Lung (tissue), 11 donors: ENCODE measurements at regions not wholly inside any gene's neighbourhood (a gene's known extent, or its start where the extent isn't known, plus 50 kb on each side); places are given as distances from the start of the nearest gene placed in this dataset.

Experiments used
- ATAC-seq: fragments of 200-7000 bp; cut with Tn5 transposase; one replicate; pipeline ENCODE4 v1.9.1; 2020; ENCODE audit warnings: moderate number of reproducible peaks; ENCODE audit not compliant: insufficient read depth, low FRiP score
- DNase-seq, 3 donors: peaks; one replicate each; pipeline ENCODE4 v3.0.0-alpha.2; 2013 to 2017
- H3K27ac ChIP-seq, 2 donors: one replicate each; pipeline ENCODE4 v1.5.1; 2013; ENCODE audit warnings: mild to moderate bottlenecking in 2 of 2, moderate library complexity in 2 of 2, control low read depth in 1 of 2, inconsistent platforms in 1 of 2, low read depth in 1 of 2, low read length in 1 of 2
- H3K27me3 ChIP-seq, 3 donors: one replicate each; pipeline ENCODE4 v1.5.1; 2013; ENCODE audit warnings: low read length in 2 of 3; ENCODE audit not compliant: control insufficient read depth in 3 of 3, insufficient read depth in 3 of 3
- H3K36me3 ChIP-seq, 4 donors: one replicate each; pipeline ENCODE4 v1.5.1; 2013; ENCODE audit warnings: low read length in 4 of 4, mild to moderate bottlenecking in 1 of 4, moderate library complexity in 1 of 4; ENCODE audit not compliant: control insufficient read depth in 4 of 4, insufficient read depth in 4 of 4
- H3K4me1 ChIP-seq, 5 donors: one replicate each; pipeline ENCODE4 v1.5.1; 2013; ENCODE audit warnings: low read length in 5 of 5, mild to moderate bottlenecking in 2 of 5, moderate library complexity in 1 of 5; ENCODE audit not compliant: control insufficient read depth in 5 of 5, insufficient read depth in 5 of 5
- H3K4me3 ChIP-seq: one replicate; pipeline ENCODE4 v1.5.1; 2013; ENCODE audit warnings: mild to moderate bottlenecking, control low read depth, moderate library complexity
- H3K9ac ChIP-seq, 2 donors: one replicate each; pipeline ENCODE4 v1.5.1; 2013; ENCODE audit warnings: low read length in 2 of 2, control low read depth in 1 of 2; ENCODE audit not compliant: insufficient read depth in 1 of 2
- H3K9me3 ChIP-seq, 4 donors: one replicate each; pipeline ENCODE4 v1.5.1; 2013; ENCODE audit warnings: low read length in 3 of 4, mild to moderate bottlenecking in 1 of 4, moderate library complexity in 1 of 4; ENCODE audit not compliant: control insufficient read depth in 4 of 4, insufficient read depth in 3 of 4
- CTCF ChIP-seq: IDR thresholded peaks from 2 replicates; pipeline ENCODE4 v1.5.1; 2012; ENCODE audit warnings: mild to moderate bottlenecking; ENCODE audit errors: control extremely low read depth, extremely low read depth
- WGBS, 2 donors: extraction: QIAGEN DNeasy Blood & Tissue Kit; methylation state at CpG; one replicate each; pipeline ENCODE4 v1.1.7; 2013; 5-methylcytosine and 5-hydroxymethylcytosine counted together
- donor health status: control.
- donor health status: control.
- donor health status: Bipolar disorder and iron deficiency.
- donor health status: healthy.
- donor health status: DM: yes; HTN: yes; CAD: no.

DNA sequence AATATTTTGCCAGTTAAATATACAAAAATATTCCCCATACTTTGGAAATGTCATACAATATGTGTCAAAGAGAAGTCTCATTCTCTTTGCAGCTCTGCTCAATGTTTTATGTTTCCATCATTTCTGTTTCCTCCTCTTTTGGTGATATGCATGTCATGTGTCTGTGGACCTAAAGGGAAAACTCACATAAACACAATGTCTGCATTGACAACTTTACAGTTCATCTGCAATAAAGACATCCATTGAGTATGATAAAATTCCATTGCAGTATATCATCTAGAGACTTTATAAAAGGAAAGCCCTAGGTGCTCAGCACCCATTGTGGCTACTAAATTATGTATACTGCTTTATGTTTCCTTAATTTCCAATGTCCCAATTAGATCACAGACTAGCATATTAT lies 461.3 kb upstream of the FAT3 start:
- ATAC-seq (no peak), DNase-seq (no peak)
- Histone ChIP-seq H3K27ac (no peak overlapping the region), H3K4me1 (no peaks in the 10 kb centered on the region), H3K27me3 (no peaks in the 10 kb centered on the region), H3K4me3 (no peak overlapping the region), H3K9me3 (no peaks in the 10 kb centered on the region), H3K36me3 (no peaks in the 10 kb centered on the region), H3K9ac (no peak overlapping the region)
- no peak for TF ChIP-seq CTCF

DNA sequence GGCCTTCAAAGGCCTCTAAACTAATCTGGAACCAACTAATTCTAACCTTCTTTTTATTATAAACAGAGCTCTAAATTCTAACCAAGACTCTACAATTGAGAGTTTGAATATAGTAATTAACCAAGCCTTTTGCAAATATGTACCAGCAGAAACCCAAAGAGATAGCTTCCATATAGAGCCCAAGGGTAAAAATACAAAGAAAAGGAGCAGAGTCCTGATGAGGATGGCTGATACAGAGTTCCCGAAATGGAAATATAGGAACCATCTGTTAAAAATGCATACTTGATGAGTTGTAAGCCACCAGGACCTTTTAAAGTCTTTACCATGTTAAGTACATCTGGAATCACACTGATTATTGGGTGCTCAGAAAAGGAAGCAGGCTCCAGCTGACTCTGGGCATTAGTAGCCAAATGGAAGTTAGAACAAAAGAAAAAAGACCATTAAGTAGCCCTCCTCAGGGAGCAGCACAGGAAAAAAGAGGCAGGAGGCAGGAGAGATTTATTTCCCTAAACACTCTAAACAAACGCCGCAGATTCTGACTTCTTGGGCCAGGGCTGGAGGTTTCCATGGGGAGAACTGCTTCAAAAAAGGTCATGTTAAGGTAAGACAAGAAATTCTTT lies 463.1 kb upstream of the FAT3 start:
- Histone ChIP-seq H3K9ac (no peak overlapping the region), H3K36me3 (no peaks in the 10 kb centered on the region), H3K27ac (no peak overlapping the region), H3K9me3 (no peaks in the 10 kb centered on the region), H3K4me3 (no peak overlapping the region), H3K4me1 (no peaks in the 10 kb centered on the region), H3K27me3 (no peaks in the 10 kb centered on the region)
- WGBS, 2 donors = 28 to 36% methylated on average over 3 of the region's 3 CpGs
- peak in 2 of 3 donors; percentile 24 to 36 for DNase-seq
- no peak for TF ChIP-seq CTCF
- no peak for ATAC-seq

DNA sequence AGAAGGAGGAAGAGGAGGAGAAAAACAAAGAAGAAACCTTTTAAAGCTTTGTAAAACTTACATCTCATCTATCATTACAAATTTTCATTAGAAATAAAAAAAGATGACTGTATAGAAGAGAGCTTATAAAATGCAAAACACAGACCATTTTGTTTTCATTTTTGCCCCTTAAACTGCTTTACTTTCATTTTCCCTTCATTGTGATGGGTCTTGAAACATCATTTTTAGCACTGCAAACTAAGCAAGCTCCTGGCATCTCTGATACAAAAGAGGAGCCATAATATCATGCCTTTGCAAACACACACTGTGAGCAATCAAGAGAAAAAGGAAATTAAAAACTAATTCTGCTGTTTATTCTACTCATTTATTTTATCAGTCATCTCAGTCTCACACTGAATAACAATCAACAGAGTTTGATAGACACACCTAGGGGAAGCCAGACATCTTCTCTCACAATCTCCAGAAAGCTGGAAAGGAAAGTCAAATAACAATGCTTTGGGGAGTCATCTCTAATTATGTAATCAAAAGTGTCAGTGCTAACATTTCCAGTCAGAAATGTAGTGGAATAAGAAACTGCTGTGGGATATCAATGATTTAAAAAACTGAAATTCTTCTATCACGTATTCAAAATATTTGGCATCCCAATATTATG lies 467.7 kb upstream of the FAT3 start:
- no peak for DNase-seq
- no peaks in the 10 kb centered on the region for H3K36me3 ChIP-seq
- peaks cover 0 to 2% (median 0%) of the 10 kb centered on the region in 4 donors for H3K9me3 ChIP-seq
- no peak overlapping the region for H3K9ac ChIP-seq
- H3K27ac ChIP-seq = no peak overlapping the region
- H3K27me3 ChIP-seq = no peaks in the 10 kb centered on the region
- H3K4me3 ChIP-seq = no peak overlapping the region
- ATAC-seq = no peak
- no peaks in the 10 kb centered on the region for H3K4me1 ChIP-seq
- no peak for TF ChIP-seq CTCF
- WGBS, 2 donors = 39 to 94% methylated on average over 1 of the region's 1 CpG
